ENCODE measurements at regions not wholly inside any gene's neighbourhood (a gene's known extent, or its start where the extent isn't known, plus 50 kb on each side); places are given as distances from the start of the nearest gene placed in this dataset.

DNA sequence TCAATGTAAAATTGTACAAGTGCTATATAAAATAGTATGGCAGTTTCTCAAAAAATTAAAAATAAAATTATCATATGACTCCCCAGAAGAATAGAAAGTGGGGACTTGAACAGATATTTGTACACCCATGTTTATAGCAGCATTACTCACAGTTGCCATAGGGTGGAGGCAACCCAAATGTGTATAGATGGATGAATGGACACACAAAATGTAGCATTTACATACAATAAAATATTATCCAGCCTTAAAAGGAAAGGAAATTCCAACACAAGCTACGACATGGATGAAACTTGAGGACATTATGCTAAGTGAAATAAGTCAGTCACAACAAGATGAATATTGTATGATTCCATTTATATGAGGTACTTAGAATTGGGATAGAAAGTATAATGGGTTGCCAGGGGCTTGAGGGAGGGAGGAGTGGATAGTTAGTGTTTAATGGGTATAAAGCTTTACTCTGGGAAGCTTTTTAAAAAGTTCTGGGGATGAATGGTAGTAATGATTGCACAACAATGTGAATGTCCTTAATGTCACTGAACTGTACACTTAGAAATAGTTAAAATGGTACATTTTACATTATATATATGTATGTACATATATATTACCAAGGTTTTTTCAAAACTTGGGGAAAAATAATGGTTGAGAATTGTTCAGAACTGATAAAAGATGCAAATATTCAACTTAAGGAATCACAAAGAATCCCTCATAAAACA is 53.0 kb upstream of the ADORA3 start:
- intact Hi-C loops (cut with micrococcal nuclease), result loop anchor here (5.0 kb wide), 2 partner anchors 39 to 46 kb away; no protein-coding TSS in a partner anchor
- CTCF ChIA-PET, result interaction anchor here (0.8 to 1.2 kb wide), 3 partner anchors 11 to 48 kb away, joined by 3 to 4 read pairs (median 3); no protein-coding TSS in a partner anchor
- Mint-ChIP-seq H3K36me3 (no peaks in the 10 kb centered on the region), H3K4me1 (ENCODE audit: low read depth) (peaks cover 5% of the 10 kb centered on the region), H3K9me3 (no peaks in the 10 kb centered on the region), H3K4me3 (no peak overlapping the region), H3K27me3 (no peaks in the 10 kb centered on the region), H3K27ac (no peak overlapping the region)
- DNase-seq, result no peak
- POLR2A ChIA-PET, result no interaction called here

- Mint-ChIP-seq H3K4me1 (ENCODE audit: low read depth) (peaks cover 5% of the 10 kb centered on the region), H3K4me3 (no peak overlapping the region), H3K27ac (no peak overlapping the region), H3K27me3 (no peaks in the 10 kb centered on the region), H3K36me3 (no peaks in the 10 kb centered on the region), H3K9me3 (no peaks in the 10 kb centered on the region)
- ChIA-PET CTCF (interaction anchor here (0.6 to 1.2 kb wide), 2 partner anchors 38 to 145 kb away, joined by 3 to 4 read pairs; no protein-coding TSS in a partner anchor), POLR2A (no interaction called here)
- no peak for DNase-seq
- intact Hi-C loops (cut with micrococcal nuclease), result loop anchor here (5.0 kb wide), 2 partner anchors 42 to 43 kb away; no protein-coding TSS in a partner anchor
These were observed 56.4 kb upstream of the ADORA3 start for GRCh38 chr1:111559736-111560279.

DNA sequence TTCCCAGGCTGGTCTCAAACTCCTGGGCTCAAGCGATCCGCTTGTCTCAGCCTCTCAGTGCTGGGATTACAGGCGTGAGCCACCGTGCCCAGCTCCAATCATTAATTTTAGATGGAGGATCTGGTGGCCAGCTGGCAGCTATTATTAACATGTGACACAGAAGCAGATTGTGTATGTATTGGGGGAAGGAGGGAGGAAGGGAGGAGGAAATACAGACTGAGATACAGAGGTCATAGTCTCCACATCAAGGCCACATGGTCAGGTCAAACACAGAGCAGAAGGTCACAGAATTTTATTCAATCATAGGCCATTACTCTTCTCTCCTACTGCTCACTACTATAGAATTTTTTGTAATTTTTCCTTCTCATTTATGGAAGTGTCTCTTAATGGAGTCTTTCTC is 57.9 kb upstream of the ADORA3 start:
- H3K36me3 Mint-ChIP-seq, result no peaks in the 10 kb centered on the region
- intact Hi-C loops (cut with micrococcal nuclease), result no loop called here
- no peaks in the 10 kb centered on the region for H3K27me3 Mint-ChIP-seq
- H3K4me3 Mint-ChIP-seq, result no peak overlapping the region
- peaks cover 5% of the 10 kb centered on the region for H3K4me1 Mint-ChIP-seq (ENCODE audit: low read depth)
- CTCF ChIA-PET, result no interaction called here
- POLR2A ChIA-PET, result no interaction called here
- no peak overlapping the region for H3K27ac Mint-ChIP-seq
- H3K9me3 Mint-ChIP-seq, result no peaks in the 10 kb centered on the region
- no peak for DNase-seq

- DNase-seq, result no peak
- CTCF ChIA-PET, result interaction anchor here (0.6 to 0.9 kb wide), 2 partner anchors 8 to 10 kb away, joined by 3 read pairs; no protein-coding TSS in a partner anchor
These were observed 56.0 kb upstream of the RAP1A start for GRCh38 chr1:111563619-111564018.

GRCh38 chr1:111565079-111565478 is 54.5 kb upstream of the RAP1A start:
- ChIA-PET POLR2A (no interaction called here), CTCF (no interaction called here)
- intact Hi-C loops (cut with micrococcal nuclease), result no loop called here
- no peak overlapping the region for H3K4me3 Mint-ChIP-seq
- no peak for DNase-seq
- H3K4me1 Mint-ChIP-seq (ENCODE audit: low read depth), result peaks cover 2% of the 10 kb centered on the region
- no peaks in the 10 kb centered on the region for H3K9me3 Mint-ChIP-seq
- no peaks in the 10 kb centered on the region for H3K27me3 Mint-ChIP-seq
- H3K36me3 Mint-ChIP-seq, result no peaks in the 10 kb centered on the region
- no peak overlapping the region for H3K27ac Mint-ChIP-seq

More at GRCh38 chr1:111563619-111564018, 56.0 kb upstream of the RAP1A start:
- POLR2A ChIA-PET, result interaction anchor here (0.6 kb wide), 1 partner anchor 10 kb away, joined by 3 read pairs; no protein-coding TSS in a partner anchor
- intact Hi-C loops (cut with micrococcal nuclease), result no loop called here
- no peaks in the 10 kb centered on the region for H3K27me3 Mint-ChIP-seq
- no peaks in the 10 kb centered on the region for H3K36me3 Mint-ChIP-seq
- H3K4me1 Mint-ChIP-seq (ENCODE audit: low read depth), result peaks cover 7% of the 10 kb centered on the region
- no peak overlapping the region for H3K4me3 Mint-ChIP-seq
- no peaks in the 10 kb centered on the region for H3K9me3 Mint-ChIP-seq
- H3K27ac Mint-ChIP-seq, result peak overlapping the region; percentile 35

DNA sequence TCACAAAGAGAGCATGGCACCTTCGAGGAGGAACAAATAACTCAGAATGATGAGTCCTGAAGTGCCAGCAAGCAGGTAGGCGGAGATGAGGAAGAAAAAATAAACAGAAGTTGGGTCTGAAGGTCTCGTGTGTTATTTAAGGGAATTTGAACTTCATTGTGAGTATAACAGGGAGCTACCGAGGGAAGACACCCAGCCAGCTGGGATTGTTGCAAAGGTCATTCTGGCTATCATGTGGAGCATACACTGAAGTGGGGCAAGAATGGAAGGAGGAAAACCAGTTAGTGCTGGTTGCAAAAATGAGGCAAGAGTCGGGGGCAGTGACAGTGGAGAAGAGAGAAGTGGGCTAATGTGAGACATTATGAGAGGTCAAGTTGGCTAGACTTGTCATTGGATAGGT is 53.6 kb upstream of the RAP1A start:
- Mint-ChIP-seq H3K27ac (no peak overlapping the region), H3K27me3 (no peaks in the 10 kb centered on the region), H3K9me3 (no peaks in the 10 kb centered on the region), H3K36me3 (no peaks in the 10 kb centered on the region), H3K4me3 (no peak overlapping the region), H3K4me1 (ENCODE audit: low read depth) (peaks cover 10% of the 10 kb centered on the region)
- CTCF ChIA-PET, result no interaction called here
- intact Hi-C loops (cut with micrococcal nuclease), result no loop called here
- no peak for DNase-seq
- POLR2A ChIA-PET, result no interaction called here

DNA sequence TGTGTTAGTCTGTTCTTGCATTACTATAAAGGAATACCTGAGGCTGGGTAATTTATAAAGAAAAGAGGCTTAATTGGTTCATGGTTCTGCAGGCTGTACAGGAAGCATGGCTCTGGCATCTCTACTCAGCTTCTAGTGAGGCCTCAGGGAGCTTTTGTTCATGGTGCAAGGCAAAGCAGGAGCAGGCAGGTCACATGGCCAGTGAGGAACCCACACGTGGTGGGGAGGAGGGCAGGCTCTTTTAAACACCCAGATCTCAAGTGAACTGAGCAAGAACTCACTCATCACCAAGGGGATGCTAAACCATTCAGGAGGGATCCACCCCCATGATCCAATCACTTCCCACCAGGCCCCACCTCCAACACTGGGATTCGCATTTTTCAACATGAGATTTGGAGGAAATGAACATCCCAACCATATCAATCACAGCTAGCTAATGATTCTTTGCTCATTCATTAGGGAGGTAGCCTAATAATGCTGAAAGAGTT is 51.4 kb upstream of the RAP1A start:
- no peaks in the 10 kb centered on the region for H3K36me3 Mint-ChIP-seq
- ChIA-PET CTCF (no interaction called here), POLR2A (no interaction called here)
- no peak overlapping the region for H3K4me3 Mint-ChIP-seq
- H3K27ac Mint-ChIP-seq, result no peak overlapping the region
- no peaks in the 10 kb centered on the region for H3K9me3 Mint-ChIP-seq
- DNase-seq, result no peak
- intact Hi-C loops (cut with micrococcal nuclease), result no loop called here
- H3K4me1 Mint-ChIP-seq (ENCODE audit: low read depth), result peaks cover 19% of the 10 kb centered on the region
- no peaks in the 10 kb centered on the region for H3K27me3 Mint-ChIP-seq

Data from activated CD4-positive, alpha-beta memory T cell treated with anti-CD3 and anti-CD28 coated beads for 36 hours (primary cell).